Coronary artery (tissue), 2 donors: ENCODE measurements at regions not wholly inside any gene's neighbourhood (a gene's known extent, or its start where the extent isn't known, plus 50 kb on each side); places are given as distances from the start of the nearest gene placed in this dataset.

Source experiments
- DNase-seq: peaks from one replicate; pipeline ENCODE4 v3.0.0-alpha.2; 2017; ENCODE audit warnings: low spot score
- H3K27ac ChIP-seq, 2 donors: fragments of 200-600 bp; sonication (generic); one replicate each; pipeline ENCODE4 v1.5.1; 2016 to 2019
- H3K4me3 ChIP-seq: fragments of 200-600 bp; sonication (generic); 2 replicates; pipeline ENCODE4 v1.5.1; 2016; ENCODE audit warnings: mild to moderate bottlenecking, moderate library complexity
- TF ChIP-seq, protein P1 (sequence below): fragments of 200-600 bp; sonication (generic); IDR thresholded peaks from one replicate; pipeline ENCODE4 v1.5.1; 2019; ENCODE audit warnings: antibody characterized with exemption

DNA sequence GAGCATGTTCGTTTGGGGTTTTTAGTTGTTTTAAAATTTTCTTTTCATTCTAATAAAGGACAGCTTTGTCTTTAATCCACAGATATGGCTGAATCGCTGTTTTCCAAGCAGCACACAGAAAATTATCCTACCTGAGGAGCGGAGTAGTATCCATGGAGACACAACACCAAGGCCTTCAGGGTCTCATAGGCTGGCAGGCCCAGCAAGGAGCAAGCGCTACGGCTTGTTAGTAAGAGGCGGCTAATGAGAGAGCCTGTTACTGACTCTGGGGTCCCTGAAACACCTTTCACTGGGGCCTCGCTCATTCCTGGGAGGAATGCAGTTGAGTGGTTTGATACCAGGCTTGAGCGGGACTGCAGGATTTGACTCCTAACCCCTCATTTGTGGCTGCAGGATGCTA, 303.8 kb upstream of the CDH4 start:
- TF ChIP-seq, protein P1, sequence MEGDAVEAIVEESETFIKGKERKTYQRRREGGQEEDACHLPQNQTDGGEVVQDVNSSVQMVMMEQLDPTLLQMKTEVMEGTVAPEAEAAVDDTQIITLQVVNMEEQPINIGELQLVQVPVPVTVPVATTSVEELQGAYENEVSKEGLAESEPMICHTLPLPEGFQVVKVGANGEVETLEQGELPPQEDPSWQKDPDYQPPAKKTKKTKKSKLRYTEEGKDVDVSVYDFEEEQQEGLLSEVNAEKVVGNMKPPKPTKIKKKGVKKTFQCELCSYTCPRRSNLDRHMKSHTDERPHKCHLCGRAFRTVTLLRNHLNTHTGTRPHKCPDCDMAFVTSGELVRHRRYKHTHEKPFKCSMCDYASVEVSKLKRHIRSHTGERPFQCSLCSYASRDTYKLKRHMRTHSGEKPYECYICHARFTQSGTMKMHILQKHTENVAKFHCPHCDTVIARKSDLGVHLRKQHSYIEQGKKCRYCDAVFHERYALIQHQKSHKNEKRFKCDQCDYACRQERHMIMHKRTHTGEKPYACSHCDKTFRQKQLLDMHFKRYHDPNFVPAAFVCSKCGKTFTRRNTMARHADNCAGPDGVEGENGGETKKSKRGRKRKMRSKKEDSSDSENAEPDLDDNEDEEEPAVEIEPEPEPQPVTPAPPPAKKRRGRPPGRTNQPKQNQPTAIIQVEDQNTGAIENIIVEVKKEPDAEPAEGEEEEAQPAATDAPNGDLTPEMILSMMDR = no peak
- no peak overlapping the region for H3K27ac ChIP-seq
- no peak overlapping the region for H3K4me3 ChIP-seq
- no peak for DNase-seq

DNA sequence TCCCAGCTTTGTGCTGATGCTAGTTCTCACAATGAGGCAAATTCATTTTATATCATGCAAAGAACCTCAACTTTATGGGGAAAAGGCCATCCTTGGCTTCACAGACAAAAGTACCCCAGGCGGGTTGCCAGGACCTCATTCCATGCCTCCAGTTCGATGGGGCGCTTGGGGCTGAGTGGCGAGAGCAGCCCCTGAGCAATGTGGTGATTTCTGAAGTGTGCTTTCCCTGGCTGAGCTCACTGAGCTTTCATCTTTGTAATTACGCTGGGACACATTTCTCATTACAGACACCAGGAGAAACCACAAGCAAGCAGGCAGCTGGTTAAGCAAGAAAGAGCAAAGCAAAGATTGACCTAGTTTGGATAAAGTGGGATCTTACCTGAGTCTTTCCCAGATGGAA, 301.5 kb upstream of the CDH4 start:
- H3K4me3 ChIP-seq = no peak overlapping the region
- DNase-seq = peak; percentile 29
- no peak overlapping the region for H3K27ac ChIP-seq
- TF ChIP-seq, protein P1 = no peak

DNA sequence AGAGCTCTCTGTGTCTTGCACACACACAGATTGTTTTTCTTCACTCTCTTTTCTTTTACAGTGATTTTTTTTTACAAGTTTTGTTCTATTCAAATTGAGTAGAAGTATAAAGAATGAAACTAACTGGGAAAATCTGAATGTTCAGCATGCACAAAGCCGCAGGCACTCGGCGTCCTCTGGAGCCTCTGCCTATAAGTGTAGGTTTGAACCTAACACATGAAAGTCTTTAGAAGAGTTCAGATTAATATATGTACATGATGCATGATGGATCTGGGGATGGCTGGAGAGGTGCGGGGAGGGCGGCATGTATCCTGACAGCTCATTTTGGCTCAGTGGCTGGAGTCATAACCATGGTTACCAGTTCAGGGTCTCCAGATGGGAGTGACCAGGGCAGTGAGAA, 301.1 kb upstream of the CDH4 start:
- no peak overlapping the region for H3K4me3 ChIP-seq
- no peak for DNase-seq
- no peak overlapping the region for H3K27ac ChIP-seq
- TF ChIP-seq, protein P1 = no peak

DNA sequence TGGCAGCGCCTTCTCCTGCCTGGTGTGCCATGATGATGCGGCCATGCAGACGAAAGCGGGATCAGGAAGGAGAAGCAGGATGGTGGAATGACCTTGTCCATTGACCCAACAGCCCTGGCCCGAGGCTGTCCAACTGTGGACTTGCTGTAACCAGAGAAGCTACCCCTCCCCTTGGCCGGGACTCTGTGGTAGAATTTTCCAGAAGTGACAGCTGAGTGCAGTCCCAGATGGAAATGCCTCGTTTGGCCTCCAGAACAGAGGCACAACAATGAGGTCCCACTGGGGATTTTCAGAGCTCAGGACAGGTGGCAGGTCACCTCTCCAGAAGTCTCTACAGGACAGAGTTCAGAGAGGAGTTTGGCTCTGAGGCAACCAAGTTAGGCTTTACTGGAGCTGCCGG, 299.2 kb upstream of the CDH4 start:
- Histone ChIP-seq H3K27ac (no peak overlapping the region), H3K4me3 (no peak overlapping the region)
- no peak for DNase-seq
- TF ChIP-seq, protein P1 = no peak

DNA sequence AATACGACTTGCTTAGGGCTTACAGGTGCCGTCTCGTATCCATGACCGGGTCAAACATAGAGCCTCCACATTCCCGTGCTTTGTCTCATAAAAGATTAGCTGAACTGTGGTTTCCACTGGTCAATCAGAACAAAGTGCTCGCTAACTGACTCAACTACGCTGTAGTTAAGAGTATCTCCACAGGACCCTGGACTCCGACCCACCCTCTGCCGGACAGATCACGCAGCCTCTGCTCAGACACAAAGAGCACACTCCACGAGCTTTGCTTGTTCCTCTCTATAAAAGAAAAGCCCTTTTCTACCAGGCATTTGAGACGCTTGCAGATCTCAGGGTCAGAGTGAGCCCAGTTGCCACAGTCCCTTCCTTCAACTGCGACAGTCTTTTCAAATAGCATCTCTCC, 298.7 kb upstream of the CDH4 start:
- DNase-seq = no peak
- TF ChIP-seq, protein P1 = no peak
- Histone ChIP-seq H3K27ac (no peak overlapping the region), H3K4me3 (no peak overlapping the region)

DNA sequence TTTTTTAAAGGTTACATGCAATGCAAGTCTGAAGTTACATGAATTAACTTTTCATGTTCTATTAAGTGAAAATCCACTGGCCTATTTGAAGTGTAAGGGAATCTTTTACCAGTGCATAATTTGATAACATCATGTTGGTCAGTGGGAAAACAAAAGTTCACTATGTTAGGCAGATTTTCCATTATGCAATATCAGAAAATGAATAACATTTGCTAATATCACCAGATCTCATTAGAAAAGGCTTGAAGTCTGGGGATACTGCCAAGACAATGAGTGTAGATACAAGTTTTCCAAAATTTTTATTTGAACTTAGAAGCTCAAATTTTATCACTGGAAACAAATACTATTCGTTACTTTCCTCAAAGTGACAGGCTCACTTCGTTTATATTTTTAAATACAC, 296.4 kb upstream of the CDH4 start:
- DNase-seq = no peak
- no peak overlapping the region for H3K4me3 ChIP-seq
- no peak overlapping the region for H3K27ac ChIP-seq
- TF ChIP-seq, protein P1 = no peak

DNA sequence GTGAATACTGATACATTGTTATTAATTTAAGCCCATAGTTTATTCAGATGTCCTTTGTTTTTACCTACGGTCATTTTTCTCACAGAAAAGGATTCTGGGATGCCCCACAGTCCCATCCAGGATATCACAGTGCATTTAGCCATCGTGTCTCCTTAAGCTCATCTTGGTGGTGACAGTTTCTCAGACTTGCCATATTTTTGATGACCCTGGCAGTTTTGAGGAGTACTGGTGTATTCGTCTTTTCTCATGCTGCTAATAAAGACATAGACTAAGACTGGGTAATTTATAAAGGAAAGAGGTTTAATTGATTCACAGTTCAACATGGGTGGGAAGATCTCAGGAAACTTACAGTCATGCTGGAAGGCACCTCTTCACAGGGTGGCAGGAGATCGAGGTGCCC, 295.9 kb upstream of the CDH4 start:
- no peak for DNase-seq
- TF ChIP-seq, protein P1 = no peak

More for the DNA sequence above, 295.9 kb upstream of the CDH4 start:
- Histone ChIP-seq H3K27ac (no peak overlapping the region), H3K4me3 (no peak overlapping the region)
